NCI-H1694 (cell line): ENCODE measurements at regions not wholly inside any gene's neighbourhood (a gene's known extent, or its start where the extent isn't known, plus 50 kb on each side); places are given as distances from the start of the nearest gene placed in this dataset.

Experiments used
- DNase-seq: peaks from one replicate; lab custom pipeline; 2025; lab: John Stamatoyannopoulos, UW

DNA sequence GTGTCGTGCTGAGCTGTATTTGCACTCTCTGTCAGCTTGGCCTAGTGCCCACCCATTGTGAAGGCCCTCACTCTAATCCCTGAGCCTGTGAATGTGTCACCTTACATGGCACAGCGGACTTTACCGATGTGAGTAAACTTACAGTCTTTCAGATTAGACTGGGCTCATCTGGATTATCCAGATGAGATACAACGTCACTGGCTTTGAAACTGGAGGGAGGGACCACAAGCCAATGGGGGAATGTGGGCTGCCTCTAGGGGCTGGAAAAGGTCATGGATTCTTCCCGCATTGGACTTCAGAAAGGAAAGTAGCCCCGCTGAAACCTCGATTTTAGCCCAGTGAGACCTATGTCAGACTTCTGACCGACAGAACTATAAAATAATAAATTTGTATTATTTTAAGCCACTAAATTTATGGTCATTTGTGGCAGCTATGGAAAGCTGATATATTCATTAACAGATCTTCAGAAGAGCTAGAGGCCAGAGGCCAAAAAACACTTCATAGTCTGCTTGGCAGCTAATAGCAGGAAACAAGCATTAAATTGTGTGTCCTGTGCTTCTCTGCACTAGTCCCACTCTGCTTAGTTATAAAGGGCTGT lies 139.0 kb upstream of the GAS1 start:
- DNase-seq: no peak

DNA sequence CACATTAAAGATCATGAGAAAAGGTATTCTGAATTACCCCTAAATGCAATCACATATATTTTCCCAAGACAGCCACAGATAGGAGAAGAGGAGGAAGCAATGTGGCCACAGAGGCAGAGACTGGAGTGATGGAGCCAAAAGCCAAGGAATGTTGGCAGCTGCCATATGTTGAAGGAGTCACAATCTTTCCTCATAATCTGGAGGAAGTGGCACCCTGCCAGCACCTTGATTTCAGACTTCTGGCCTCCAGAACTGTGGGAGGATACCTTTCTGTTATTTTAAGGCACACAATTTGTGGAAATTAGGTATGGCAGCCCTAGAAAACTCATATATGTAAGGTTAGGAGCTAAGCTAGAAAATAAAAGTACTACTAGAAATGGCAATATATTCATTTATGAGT lies 139.9 kb upstream of the GAS1 start:
- DNase-seq: no peak

DNA sequence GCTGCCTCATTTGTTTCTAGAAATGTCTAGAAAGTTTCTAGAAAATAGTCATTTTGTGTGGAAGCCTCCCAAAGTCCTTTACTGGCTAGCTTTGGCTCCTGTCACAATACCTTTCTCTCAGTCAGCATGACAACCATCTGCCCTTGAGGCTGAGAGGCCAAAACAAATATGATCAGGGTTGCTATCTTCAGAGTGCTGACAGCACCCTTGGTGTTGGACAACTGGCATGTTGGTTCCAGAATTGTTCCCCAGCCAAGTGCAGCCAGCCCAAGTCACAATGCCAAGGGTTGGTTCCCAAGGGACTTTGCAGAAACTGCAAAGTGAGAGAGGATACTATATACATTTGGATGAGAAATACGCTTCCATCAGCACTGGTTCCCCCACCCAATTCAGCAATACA lies 140.9 kb upstream of the GAS1 start:
- no peak for DNase-seq

DNA sequence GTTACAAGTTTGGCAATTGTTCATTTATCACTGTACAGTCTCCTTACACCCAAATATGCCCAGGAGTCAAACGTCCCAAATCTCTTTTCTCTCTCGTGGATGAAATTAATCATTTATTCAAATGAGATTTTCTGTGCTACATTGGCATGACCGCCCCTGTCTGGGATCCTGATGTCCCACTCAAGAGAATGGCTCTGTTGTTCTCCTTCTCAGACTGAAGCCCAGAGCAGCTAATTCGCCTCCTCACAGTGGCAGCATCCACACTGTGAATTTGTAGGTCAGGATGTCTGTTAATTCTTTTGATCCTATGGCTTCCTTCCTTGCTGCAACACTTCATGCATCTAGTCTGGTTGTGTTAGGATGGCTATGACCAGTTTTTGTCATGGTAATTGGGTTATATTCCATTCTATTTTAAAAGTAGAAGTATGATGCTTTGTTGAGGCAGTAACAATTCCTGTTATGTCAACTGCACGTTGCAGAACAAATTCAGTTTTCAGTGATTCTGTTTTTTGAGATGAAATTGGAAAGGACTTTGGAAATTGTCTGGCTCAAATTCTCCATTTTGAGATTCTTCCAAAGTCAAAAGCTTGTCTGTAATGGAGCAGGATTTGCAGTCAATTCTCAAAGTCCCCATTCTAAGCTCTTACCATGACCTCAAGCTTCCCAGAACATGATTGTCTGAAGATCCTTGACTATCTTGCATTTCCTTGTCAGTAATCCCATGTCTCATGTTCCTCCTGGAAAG lies 141.5 kb upstream of the GAS1 start:
- DNase-seq: no peak

DNA sequence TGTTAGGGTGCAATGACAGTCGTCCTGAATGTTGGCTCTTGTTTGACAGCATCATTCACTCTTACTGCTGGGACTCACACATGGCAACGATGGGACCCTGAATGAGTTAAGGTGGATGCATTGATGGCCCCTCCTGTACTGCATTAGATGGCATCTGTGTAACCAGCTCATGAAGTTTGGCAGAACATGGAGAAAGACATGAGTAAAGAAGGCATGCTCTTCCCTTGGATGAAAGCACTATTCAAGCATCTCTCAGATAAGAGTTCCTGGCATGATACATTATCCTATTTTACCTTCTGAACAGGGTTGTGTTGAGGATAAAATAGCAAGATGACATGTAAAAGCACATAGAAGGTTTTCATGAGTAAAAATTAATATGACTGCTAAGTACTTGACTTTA lies 142.2 kb upstream of the GAS1 start:
- DNase-seq: no peak

DNA sequence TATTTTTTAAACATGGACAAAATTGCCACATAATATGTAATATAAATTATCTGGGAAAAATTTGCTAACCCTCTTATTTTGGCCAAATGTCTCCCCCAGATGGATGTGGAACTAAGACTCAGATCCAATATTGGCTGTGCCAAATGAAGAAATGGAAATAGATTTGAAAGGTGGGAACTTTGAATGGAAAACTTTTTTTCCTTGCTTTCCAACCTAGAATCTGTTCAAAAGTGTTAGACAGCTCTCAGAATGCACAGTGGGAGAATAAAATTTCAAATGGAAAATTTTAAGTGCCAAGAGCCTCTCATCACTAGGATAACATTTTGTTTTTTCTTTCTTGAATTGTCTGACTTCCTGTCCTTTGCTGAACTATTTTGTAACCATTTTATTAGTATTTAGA lies 142.6 kb upstream of the GAS1 start:
- DNase-seq: no peak

DNA sequence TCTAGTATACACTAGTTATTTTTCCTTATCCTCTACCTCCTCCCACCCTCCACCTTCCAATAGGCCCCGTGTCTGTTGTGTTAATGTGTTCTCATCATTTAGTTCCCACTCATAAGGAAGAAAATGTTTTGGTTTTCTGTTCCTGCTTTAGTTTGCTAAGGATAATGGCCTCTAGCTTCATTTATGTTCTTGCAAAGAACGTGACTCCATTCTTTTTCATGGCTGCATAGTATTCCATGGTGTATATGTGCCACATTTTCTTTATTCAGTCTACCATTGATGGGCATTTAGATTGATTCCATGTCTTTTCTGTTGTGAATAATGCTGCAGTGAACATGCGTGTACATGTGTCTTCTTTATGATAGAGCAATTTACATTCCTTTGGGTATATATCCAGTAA lies 146.5 kb upstream of the GAS1 start:
- no peak for DNase-seq

DNA sequence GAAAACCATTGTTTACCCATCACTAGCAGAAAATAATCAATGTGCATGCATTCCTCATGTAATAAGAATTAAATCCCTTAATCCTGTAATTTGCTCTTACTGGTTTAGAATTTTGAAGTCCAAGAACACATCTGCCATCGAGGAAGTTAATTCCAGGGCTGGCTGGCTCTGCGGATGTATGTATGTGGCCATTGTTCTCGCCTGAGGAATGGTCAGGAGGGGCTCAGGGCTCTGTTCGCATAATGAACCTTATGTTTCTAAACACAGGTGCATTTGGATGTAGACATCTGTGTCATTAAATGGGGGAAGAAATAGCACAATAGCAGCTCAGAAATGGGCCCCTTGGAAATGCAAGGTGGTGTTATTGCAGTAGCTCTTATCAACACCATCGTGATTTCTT lies 148.6 kb upstream of the GAS1 start:
- no peak for DNase-seq

DNA sequence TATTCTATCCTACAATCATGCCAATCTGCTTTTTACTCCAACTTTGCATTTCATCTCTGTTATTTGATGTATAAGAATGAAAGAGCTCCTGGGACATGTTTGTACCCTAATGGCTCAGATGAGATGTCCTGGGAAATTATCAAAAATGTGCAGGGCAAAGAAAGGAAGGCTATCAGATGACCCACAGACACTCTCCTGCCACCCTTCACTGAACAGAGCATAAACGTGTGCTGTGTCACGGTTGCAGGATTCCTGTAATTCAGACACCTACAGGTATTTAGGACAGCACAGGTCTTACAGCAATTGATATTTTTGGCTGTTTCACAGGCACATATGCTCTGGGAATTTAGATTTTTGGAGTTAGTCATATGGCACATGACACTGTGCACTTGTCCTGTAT lies 149.2 kb upstream of the GAS1 start:
- no peak for DNase-seq

DNA sequence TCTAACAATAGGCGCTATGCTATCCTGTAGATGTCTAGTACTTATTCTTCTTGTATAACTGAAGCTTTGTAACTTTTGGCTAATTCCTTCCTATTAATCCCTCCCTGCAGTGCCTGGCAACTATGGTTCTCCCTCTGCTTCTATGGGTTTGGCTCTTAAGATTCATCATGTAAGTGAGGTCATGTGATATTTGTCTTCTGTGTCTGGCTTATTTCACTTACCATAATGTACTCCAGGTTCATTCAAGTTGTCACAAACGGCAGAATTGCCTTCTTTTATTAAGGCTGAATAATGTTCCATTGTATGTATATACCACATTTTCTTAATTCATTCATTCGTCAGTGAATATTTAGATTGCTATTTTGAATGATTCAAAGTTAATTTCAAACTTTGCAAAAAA lies 149.9 kb upstream of the GAS1 start:
- no peak for DNase-seq

DNA sequence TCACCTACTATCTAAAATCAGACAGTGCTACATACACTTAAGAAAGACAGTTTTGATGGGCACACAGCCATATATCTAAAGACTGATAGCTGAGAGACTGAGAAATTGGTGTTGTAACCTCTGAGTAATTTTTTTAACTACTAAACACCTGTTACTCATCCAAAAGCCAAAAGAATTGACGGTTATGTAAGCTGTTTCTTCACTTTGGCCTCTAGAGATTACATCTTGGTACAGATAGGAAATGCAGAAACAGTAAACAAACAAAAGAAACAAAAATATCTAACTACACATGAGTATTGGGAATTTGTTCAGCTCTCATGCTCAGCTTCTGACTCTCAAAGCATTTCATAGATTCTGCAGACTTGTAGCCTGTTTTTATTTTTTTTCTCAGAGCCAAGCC lies 152.1 kb upstream of the GAS1 start:
- DNase-seq: no peak

DNA sequence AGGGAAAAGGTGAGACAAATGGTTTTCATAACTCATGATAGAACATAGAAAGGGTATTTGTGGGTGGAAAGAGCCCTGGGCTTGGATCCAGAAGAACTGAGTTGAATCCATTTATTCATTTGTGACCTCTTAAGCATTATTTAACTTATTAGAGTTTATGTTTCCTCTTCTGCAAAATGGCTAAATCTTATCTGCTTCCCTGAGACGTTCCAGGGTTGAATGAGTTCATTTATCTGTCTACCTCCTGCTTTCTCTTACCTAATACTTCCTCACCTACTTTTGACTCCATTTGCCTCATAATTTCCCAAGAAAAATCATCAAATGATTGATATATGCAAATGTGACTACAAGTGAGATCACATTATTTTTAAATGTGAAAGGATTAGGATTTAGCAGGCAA lies 152.7 kb upstream of the GAS1 start:
- DNase-seq: no peak

DNA sequence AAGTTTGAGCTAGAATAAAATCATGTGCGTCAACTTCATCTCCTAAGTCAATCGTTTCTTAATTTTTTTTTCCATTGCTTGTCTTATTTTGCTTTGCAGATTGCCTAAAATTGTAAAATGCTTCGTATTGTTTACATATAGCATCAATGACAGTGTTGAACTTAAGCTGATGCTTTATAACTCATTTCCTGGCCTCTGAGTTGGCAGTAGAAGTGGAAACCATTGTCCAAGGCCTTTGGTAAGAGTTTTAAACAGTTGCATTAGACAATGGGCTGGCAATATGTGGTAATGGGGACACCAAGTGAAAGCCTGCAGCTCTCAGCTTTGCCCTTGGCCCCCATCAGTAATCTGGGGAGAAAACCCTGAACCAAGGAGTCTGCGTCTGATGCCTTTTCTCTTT lies 154.8 kb upstream of the GAS1 start:
- DNase-seq: no peak

DNA sequence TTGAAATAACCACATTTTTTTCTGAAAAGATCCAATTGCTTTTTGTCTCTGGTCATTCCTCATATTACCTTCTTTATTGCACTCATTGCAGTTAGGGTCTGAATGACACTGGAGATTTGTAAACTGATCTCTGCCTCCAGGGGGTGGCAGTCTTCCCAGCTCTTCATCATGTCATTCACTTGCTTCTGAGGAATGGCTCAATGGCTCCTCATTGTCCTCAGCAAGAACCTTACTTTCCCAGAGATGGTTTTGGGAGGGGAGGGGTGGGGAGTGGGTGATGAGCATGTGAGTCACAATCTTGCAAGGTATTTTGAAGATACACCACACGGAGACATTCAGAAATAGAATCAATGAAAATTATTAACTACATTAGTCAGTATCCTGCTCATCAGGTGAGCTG lies 159.8 kb upstream of the GAS1 start:
- DNase-seq: no peak

DNA sequence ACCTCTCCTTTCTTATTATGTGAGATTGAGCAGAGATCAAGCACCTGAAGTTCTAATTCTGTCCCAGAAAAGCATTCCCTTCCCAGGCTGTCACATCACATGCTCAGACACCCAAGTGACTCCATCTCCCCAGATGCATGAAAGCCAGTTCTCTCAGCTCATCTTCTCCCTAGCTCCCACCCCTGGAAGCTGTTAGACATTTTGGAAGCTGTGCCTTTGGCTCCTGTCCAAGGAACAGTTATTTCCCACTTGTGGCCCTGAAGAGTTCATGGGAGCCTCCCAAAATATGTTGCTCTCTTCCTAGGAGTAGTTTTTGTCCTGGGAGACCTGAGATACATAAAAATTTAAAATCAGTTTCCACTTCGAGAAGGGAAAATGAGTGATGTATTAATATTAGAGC lies 161.4 kb upstream of the GAS1 start:
- no peak for DNase-seq

DNA sequence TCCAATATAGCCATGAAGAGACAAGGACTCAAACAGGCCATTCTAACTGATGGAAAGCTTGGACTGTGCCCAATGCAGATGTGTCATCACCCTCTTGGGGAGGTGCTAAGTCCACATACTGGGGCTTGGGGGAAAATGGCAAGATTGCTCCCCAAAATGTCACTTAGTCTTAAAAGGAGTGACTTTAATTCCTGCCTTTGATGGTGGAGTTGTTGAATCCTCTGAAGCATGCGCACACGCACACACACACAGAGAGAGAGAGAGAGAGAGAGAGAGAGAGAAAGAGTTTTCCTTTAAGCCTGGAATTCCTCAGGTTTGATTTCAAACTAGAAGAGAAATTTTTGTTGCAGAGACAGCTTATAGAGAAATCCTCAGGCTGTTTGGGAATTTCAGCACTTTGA lies 161.9 kb upstream of the GAS1 start:
- no peak for DNase-seq

DNA sequence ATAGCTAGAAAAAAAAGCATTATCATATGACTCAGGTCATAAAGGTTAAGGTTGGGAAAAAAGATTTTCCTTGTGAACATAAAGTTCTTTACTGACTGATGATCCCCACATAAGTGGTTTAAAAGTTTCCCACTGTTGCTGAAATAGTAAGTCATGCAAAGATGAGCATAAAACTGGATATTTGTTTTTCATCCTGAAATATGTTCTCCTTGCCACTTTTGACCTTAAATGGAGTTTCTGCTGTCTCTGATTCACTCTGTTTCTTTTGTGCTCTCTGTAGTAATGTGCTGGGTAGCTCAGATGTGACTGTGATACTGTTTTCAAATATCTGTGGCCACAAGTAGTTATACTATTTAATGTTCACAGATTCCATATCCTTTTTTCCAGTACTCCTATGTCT lies 162.5 kb upstream of the GAS1 start:
- no peak for DNase-seq

DNA sequence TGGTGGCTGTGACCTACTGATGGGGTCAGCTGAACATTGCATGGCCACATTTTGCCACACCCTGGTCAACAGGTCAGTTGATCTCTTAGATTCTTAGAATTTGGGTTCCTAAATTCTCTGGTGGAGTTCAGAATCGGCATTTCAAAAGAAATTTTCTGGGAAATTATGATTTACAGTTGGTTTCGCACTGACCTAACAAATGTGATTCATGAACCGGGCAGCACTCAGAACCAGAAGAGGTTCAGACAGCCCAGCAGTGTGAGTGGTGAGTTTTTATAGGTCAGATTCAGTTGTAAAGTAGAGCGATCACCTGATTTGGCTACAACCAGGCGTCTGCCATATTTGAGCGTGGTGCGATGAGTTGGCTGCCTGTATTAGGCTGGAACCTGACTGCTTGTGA lies 163.7 kb upstream of the GAS1 start:
- no peak for DNase-seq

DNA sequence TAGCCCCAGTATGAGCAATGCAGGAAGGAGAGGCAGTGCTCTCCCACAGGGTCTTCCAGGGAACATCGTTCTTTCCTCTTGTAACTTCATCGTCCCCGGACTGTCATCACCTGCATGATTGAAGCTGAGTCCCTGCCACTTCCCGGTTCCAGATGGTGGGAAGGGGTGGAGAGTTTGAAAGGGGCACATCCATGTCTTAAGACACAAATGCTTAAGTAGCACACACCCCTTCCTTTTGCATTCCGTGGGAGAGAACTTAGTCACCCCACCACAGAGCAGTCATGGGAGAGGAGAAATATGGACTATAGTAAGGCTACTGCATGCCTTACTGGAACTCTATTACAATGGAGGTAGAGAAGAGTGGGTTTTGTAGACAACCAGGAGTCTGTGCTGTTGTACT lies 165.3 kb upstream of the GAS1 start:
- DNase-seq: no peak

DNA sequence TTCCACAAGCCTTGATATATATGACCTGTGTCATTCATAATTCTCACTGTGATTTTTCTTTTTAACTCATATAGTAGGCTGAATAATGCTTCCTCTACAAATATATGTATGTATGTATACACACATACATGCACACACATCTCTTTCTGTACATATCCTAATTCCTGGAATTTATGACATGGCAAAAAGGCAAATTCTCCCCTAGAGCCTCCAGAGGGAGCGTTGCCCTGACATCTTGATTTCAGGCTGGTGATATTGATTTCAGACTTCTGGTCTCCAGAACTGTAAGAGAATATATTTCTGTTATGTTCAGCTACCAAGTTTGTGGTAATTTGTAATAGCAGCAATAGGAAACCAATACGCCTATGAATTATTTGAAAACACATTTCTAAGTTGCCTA lies 166.6 kb upstream of the GAS1 start:
- no peak for DNase-seq

DNA sequence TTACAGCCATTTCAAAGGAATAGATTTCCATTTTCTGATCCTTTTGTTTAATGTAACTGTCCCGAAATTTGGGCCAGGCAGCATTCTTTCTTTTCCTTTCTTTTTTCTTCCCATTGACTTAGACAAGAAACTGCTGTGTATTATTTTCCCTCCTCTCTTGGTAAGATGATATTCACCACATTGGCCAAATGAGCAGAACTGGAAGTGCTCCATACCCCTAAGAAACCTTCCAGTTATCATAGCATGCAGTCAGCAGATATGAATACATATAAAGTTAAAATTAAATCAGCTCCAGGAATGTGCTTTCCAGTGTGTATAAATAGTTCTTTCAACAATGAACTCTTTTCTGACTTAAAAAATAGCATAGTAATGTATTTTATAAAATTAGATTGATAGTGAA lies 168.5 kb upstream of the GAS1 start:
- DNase-seq: no peak

DNA sequence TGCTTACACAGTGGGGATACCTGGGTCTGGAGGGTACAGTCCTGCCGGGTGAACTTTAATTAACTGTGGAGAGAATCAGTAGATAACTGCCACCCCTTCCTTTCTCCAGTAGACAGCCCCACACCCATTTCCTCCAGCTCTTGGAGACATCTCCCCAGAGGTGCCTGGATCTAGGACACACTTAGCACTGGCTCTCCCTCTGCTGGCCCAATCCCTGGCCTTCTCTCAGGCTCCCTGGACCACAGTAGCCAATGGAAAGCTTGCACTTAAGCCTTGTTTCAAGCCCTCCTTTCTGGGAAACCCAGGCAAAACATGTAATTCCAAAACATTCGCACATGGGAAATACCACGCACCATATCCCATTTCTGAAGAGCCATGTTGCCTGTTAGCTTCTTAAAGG lies 169.2 kb upstream of the GAS1 start:
- no peak for DNase-seq

DNA sequence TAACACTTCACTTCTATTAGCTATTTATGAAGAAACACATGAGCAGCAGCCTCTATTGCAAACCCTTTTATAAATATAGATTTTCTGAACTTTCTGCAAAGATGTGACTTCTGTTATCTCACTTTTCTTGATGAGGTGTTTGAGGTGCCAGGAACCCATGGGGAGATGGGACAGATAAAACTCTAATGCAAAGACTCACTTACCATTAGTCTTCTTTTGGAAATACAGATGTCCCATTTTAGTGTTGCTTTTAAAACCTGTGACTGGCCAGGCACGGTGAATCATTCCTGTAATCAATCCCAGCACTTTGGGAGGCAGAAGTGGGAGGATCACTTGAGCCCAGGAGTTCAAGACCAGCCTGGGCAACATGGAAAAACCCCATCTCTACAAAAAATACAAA lies 171.3 kb upstream of the GAS1 start:
- no peak for DNase-seq

DNA sequence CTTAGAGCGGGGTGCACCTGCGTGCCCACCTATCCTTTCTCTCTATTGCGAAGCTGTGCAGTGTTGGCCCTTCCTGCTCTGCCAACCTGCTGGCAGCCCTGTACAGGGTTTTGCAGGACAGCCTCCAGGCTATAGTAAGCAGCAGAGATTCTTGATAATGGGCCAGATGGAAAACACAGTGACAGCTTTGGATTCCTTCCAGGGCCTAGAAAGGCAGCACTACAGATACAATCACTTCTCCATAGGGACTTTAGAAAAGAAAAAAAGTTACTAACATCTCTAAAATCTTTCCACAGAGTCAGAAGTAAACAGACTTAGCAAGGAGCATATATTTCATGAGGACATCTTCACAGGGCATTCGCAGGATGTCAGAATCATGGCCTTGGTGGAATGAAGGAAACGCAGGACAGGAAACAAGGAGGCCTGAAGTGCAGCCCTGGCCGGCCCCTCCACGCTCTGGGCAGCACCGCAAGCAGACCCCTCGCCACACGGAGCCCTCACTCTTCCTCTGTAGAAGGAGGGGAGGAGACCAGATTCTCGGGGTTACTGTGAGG lies 172.1 kb upstream of the GAS1 start:
- DNase-seq: no peak
